ENCODE measurements at regions not wholly inside any gene's neighbourhood (a gene's known extent, or its start where the extent isn't known, plus 50 kb on each side); places are given as distances from the start of the nearest gene placed in this dataset.

- DNase-seq = no peak
Observed at GRCh38 chr3:106183762-106184391, 315.1 kb upstream of the CBLB start.

GRCh38 chr3:106184540-106185457 is 316.0 kb upstream of the CBLB start:
- DNase-seq = no peak

GRCh38 chr3:106185949-106186348 is 317.1 kb upstream of the CBLB start:
- no peak for DNase-seq

GRCh38 chr3:106190296-106190695 is 321.5 kb upstream of the CBLB start:
- DNase-seq = no peak

- DNase-seq = no peak
Observed at GRCh38 chr3:106191211-106191610, 322.4 kb upstream of the CBLB start.

- no peak for DNase-seq
Observed at GRCh38 chr3:106191913-106192312, 323.1 kb upstream of the CBLB start.

DNA sequence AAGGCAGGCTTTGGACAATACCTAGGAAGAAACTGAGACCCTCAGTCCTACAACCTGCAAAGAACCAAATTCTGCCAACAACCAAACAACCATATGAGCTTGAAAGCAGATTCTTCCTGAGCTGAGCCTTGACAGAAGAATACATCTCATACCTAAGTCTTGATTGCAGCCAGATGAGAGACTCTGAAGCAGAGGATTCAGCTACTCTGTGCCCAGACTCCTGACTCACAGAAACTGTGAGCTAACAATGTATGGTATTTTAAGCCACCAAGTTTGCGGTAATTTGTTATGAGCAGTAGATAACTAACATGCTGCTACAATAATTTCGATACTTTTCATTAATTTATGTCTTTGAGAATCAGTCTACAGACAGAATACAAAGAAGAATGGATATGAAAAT is 325.1 kb upstream of the CBLB start:
- no peak for DNase-seq

DNA sequence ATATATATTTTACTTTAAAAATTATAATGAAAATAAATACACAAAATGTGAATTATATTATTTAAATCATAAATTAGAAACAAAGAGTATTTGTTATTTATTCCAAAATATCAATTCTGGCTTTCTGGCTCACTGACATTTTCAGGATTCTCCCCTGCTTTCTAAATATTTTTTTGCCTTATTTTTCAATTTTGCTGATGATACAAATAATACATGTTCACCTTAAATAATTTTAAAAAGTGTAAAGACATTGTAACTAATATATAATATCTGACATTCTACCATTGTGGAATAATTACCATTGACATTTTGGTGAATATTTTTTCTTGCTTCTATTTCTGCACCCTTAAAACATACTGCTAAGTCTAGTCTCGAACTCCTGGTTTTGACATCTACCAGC is 325.9 kb upstream of the CBLB start:
- DNase-seq = no peak

DNA sequence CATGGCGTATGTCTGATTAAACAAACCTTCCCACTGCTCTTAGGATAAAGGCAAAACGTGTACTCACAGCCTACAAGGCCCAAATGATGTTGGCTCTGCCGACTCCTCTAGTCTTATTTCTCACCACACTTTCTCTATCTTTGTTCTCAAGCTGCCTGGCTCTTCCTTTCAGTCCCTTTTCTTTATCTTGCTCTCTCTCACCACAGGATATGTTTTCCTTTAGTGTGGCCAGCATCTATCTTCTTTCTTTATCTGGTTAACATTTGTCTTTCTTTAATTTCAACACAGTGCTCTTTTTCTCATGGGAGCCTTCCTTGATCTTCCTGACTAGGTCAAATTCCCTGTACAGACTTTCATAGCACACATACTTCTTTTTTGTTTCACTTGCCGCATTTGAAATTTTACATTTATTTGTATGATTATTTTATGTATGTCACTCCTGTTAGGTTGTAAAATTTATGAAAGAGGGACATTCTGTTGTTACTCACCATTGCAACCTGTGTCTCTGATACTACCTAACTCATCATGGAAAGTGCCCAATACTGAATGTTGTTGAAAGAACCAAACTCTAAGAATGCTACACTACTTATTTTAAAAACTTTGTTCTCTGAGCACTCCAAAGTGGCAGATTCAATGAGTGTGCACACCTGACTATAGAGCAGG is 328.9 kb upstream of the CBLB start:
- DNase-seq = no peak

DNA sequence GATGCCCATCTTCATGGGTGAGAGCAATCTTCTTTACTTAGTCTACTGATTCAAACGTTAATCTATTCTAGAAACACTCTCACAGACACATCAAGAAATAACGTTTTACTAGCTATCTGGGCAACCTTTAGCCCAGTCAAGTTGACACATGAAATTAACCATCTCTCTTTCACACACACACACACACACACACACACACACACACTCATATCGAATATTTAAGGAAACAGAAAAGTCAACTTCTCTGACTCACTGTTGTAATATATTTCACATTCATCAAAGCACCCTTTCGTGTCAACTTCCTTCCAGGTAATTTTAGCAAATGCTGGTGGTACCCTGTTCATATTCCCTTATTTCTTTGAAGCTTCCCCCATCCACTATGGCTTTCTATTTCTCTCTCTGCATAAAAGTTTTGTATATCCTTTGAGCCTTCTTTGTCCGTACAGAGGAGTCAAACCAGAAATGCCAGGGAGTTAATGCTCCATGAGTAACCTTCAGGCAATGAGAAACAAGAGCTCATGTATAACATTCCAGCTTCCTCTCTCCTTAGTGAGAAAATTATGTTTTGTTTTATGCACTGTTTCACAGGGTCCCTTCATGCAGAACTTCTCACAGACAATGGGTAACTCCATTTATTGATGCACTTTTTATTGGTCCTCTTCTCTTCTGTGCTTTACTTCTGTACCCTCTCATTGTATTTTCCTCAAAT is 335.5 kb upstream of the CBLB start:
- DNase-seq = no peak

DNA sequence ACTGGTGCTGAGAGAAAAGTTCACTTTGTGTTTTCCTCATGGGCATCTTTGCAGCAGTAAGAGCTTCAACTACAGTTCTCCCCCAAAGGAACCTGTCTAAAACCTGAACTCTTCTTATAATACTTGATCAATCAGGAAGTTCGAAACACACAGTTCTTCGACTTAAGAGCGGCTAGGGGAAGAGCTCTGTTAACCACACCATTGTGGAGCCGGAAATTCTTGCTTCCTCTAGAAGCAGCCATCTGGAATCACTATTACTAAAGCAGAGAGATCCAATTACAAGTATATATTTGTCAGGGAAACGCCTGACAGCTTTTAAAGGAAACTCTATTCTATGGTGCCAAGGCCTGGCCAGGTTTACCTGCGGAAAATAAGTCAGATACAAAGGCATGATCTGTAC is 337.3 kb upstream of the CBLB start:
- DNase-seq = peak; percentile 11 to 33

- no peak for DNase-seq
Observed at GRCh38 chr3:106206613-106207012, 337.8 kb upstream of the CBLB start.

DNA sequence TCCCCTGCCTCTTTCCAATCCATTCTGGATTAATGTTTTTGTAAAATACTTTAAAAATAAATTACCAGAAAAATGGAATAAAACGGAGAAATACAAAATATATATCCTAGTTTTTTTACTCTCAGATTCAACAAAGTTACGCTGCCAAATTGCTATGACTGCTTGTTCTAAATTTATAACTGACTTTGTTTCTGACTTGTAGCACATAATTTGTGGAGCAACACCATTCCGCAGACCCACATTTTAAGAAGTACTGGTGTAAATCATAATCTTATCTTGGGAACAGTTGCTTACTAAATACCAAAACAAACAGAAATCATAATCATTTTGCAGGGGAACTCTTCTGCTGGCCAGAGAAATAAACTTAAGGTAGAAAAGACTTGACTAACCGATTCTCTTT is 339.4 kb upstream of the CBLB start:
- no peak for DNase-seq

DNA sequence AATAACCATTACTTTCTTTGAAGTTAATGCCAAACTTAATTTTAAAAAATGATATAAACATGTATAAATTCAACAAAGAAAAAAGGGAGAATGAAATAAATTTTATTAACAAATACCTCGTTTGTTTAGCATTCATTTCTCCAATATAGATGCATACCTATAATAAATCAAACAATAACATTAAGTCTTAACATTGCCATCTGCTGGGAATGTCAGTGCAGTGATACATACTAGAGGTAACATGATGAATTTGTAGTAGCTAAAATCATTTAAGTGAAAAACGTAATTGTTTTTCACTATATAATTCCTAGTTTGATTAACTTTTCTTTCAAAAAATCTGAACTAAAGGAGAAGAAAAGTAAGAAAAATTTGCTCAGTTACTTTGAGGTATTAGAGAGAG is 340.2 kb upstream of the CBLB start:
- DNase-seq = no peak

DNA sequence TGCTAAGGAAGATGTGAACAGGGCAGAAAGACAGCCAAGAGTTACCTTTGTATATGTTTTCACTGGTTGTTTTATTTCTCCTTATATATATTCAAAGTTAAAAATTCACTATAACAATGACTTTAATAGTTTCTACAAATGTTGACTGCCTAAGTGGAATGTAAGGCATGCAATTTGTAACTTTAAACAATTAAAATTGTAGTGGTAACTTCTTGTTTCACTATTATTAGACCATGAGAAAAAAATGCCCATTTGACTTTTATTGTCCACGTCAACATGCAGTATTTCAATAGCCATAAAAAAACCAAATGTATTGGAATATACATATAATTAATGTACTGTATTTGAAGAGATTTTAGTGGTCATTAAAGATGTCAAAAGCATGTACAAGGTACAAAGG is 340.7 kb upstream of the CBLB start:
- no peak for DNase-seq

GRCh38 chr3:106210923-106211322 is 342.1 kb upstream of the CBLB start:
- DNase-seq = no peak

GRCh38 chr3:106212665-106213222 is 343.9 kb upstream of the CBLB start:
- no peak for DNase-seq

- no peak for DNase-seq
Observed at GRCh38 chr3:106213954-106214353, 345.1 kb upstream of the CBLB start.

GRCh38 chr3:106214641-106215040 is 345.8 kb upstream of the CBLB start:
- no peak for DNase-seq

DNA sequence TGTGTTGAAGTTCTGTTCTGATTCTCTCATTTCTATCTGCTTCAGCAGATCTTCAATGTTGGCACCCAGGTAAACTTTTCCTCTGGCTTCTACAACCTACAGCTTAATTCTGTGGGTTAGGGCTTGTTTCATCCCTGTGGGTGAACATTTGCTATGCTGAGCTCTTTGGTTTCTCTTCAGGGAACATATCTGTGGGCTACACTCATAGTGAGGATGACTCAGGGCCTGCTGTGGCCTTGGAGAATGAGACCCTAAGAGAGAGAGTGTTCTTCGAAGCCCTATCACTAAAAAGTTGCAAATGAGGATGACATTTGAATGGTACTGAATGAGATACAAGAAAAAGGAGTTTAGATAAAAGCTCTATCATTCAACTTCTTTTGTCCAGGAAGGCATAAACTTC is 346.2 kb upstream of the CBLB start:
- DNase-seq = no peak

DNA sequence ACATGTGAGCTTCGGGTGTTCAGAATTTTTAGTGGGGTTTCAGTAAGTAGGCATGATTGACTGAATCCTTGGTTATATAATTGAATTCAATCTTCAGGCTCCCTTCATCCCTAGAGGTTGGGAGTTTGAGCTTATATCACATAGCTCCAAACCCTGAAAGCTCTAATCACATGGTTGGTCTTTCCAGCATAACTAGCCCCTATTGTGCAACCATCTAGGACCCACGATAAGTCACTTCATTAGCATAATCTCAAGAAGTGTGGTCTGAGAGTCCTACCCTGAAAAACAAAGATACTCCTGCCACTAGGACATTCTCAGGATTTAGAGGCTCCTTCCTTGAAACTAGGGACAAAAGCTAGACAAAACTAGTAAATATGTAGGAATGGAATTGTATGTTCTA is 348.9 kb upstream of the CBLB start:
- no peak for DNase-seq

GRCh38 chr3:106227068-106227467 is 358.3 kb upstream of the CBLB start:
- no peak for DNase-seq

GRCh38 chr3:106228271-106228670 is 359.5 kb upstream of the CBLB start:
- no peak for DNase-seq
